Heart left ventricle (tissue), 13 donors: ENCODE measurements at regions not wholly inside any gene's neighbourhood (a gene's known extent, or its start where the extent isn't known, plus 50 kb on each side); places are given as distances from the start of the nearest gene placed in this dataset.

ENCODE experiments used
- POLR2A ChIP-seq, 2 donors: fragments of 450-650 bp; IDR thresholded peaks; one replicate each; pipeline ENCODE4 v1.6.1; 2017; ENCODE audit warnings: antibody characterized with exemption in 2 of 2, mild to moderate bottlenecking in 2 of 2, moderate library complexity in 2 of 2
- TF ChIP-seq, protein P1 (sequence below), 12 donors: fragments of 200-600 bp; sonication (generic) in 4 of 12; IDR thresholded peaks; one replicate each; pipeline versions ENCODE4 v1.5.0 to v1.8.0; 2018 to 2022; ENCODE audit warnings: antibody characterized with exemption in 12 of 12, mild to moderate bottlenecking in 5 of 12
- donor health status: ischemic (EF 13 %, LVEDD 7.1; RV severe dilation, severe dysfunction).
- donor health status: DM: no; HTN: yes; CAD: no.
- donor health status: DM: no; HTN: no; CAD: no.
- donor health status: ischemic (EF 25% LVEDD 6.9; RV normal size, moderate dysfunction).
- donor health status: ischemic (EF 25% LVEDD 5.7; RV mildly dilated, moderate dysfunction).
- donor health status: ischemic (EF 35%, LVEDD 5.7; RV mildly dilated, moderate dysfunction).
- donor health status: nonischemic (EF 11% LVEDD 7.7; RV severe dilation, severe dysfunction).
- donor health status: DM: yes; HTN: yes; CAD: no.
- donor health status: PGD.
- donor health status: ischemic (EF 29% LVEDD 5.4; RV normal size, mild dysfunction).
- donor health status: nonischemic (EF 23%, LVEDD 6.1; RV moderate dilation, normal function).

DNA sequence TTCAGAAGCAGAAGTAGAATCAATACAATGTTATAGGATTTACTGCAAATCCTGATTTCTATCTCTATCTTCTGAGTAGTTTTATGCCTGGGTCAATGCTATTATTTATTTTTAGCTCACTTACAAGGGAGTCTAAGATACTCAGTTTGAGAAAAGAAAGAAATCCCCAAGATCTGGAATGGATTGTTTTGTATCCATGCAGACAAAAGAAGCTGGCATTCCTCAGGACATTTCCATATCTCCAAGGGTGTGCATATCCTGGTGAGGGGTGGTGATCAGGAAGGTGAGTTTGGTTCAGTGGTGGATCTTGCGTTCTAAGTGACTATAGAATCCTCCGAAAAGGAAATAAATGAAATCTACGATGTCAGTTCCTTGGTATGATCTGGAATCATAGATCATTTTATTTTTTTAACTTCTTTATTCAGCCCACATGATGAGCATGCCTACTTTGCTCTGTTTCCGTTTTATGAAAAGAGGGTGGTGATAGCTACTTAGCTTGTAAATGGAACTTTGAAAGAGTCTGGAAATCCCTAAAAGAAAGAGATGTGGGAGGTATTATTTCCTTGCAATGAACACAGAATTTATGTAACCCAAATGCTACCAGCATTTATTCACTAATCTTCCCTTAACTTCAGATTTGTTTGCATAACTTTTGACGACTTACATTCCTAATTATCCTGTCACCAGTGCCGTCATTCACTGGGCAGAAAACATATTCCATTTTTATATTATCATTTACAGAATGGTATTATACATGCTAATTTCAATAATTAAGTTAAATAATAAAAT, 81.1 kb upstream of the RAPGEF2 start:
- TF ChIP-seq, protein P1, sequence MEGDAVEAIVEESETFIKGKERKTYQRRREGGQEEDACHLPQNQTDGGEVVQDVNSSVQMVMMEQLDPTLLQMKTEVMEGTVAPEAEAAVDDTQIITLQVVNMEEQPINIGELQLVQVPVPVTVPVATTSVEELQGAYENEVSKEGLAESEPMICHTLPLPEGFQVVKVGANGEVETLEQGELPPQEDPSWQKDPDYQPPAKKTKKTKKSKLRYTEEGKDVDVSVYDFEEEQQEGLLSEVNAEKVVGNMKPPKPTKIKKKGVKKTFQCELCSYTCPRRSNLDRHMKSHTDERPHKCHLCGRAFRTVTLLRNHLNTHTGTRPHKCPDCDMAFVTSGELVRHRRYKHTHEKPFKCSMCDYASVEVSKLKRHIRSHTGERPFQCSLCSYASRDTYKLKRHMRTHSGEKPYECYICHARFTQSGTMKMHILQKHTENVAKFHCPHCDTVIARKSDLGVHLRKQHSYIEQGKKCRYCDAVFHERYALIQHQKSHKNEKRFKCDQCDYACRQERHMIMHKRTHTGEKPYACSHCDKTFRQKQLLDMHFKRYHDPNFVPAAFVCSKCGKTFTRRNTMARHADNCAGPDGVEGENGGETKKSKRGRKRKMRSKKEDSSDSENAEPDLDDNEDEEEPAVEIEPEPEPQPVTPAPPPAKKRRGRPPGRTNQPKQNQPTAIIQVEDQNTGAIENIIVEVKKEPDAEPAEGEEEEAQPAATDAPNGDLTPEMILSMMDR (IDR thresholded peaks at IDR 0.05): no peak
- TF ChIP-seq POLR2A (IDR thresholded peaks at IDR 0.05): no peak
